GM23248 (cell line): ENCODE measurements at regions not wholly inside any gene's neighbourhood (a gene's known extent, or its start where the extent isn't known, plus 50 kb on each side); places are given as distances from the start of the nearest gene placed in this dataset.

Source experiments
- EZH2 ChIP-seq: fragments of 200-600 bp; sonication (generic); IDR thresholded peaks from 2 replicates; pipeline ENCODE4 v1.6.1; 2018; ENCODE audit warnings: antibody characterized with exemption, mild to moderate bottlenecking; ENCODE audit not compliant: insufficient read depth, poor library complexity, severe bottlenecking
- EZH2phosphoT487 ChIP-seq: fragments of 200-600 bp; sonication (generic); IDR thresholded peaks from 2 replicates; pipeline ENCODE4 v1.6.1; 2018; ENCODE audit warnings: antibody characterized with exemption, moderate library complexity, mild to moderate bottlenecking, low read depth; ENCODE audit not compliant: insufficient read depth

DNA sequence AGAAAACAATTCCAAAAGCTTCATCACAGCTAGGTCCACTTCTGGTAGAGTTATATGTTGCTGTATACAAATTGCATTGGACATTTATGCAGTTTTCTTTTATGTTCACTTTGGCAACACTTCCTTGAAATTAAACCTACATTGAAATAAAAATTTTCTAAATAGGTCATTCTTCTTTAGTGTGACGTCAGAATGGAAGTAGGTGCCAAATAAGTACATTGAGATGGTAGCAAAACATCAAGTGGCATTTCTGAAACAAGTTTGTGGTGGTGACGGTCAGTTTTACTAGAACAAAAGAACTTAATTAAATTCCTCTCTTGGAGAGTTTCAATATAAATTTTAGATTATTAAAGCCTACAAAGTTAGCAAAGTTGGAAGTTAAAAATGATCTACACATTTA lies 895.1 kb downstream of the CDH9 start:
- TF ChIP-seq EZH2 (no peak), EZH2phosphoT487 (no peak)
